ENCODE measurements at regions not wholly inside any gene's neighbourhood (a gene's known extent, or its start where the extent isn't known, plus 50 kb on each side); places are given as distances from the start of the nearest gene placed in this dataset.
"Not testable (repeated sequence)": the region's sequence is repeated elsewhere in the genome, so short reads cannot be mapped to it uniquely, and the experiment has no call there.

- not testable (repeated sequence) for DNase-seq
Observed at GRCh38 chr17:33579740-33580139, 286.6 kb upstream of the ASIC2 start.

- no peak for DNase-seq
Observed at GRCh38 chr17:33580215-33580614, 287.1 kb upstream of the ASIC2 start.

GRCh38 chr17:33582661-33583060 is 289.6 kb upstream of the ASIC2 start:
- no peak for DNase-seq

GRCh38 chr17:33583518-33584417 is 290.7 kb upstream of the ASIC2 start:
- DNase-seq = no peak

GRCh38 chr17:33593991-33594390 is 300.9 kb upstream of the ASIC2 start:
- no peak for DNase-seq

GRCh38 chr17:33595828-33596227 is 302.7 kb upstream of the ASIC2 start:
- no peak for DNase-seq

GRCh38 chr17:33596899-33597298 is 303.8 kb upstream of the ASIC2 start:
- DNase-seq = no peak

GRCh38 chr17:33598797-33599196 is 305.7 kb upstream of the ASIC2 start:
- no peak for DNase-seq

- no peak for DNase-seq
Observed at GRCh38 chr17:33602981-33603380, 309.9 kb upstream of the ASIC2 start.

GRCh38 chr17:33603789-33604188 is 310.7 kb upstream of the ASIC2 start:
- DNase-seq = no peak

- DNase-seq = no peak
Observed at GRCh38 chr17:33611532-33611931, 318.4 kb upstream of the ASIC2 start.

GRCh38 chr17:33615861-33616260 is 322.8 kb upstream of the ASIC2 start:
- no peak for DNase-seq

- no peak for DNase-seq
Observed at GRCh38 chr17:33623841-33624240, 330.7 kb upstream of the ASIC2 start.

GRCh38 chr17:33628500-33629346 is 335.6 kb upstream of the ASIC2 start:
- no peak for DNase-seq

GRCh38 chr17:33633446-33633845 is 340.4 kb upstream of the ASIC2 start:
- DNase-seq = no peak

- DNase-seq = no peak
Observed at GRCh38 chr17:33637534-33637933, 344.4 kb upstream of the ASIC2 start.

- no peak for DNase-seq
Observed at GRCh38 chr17:33639103-33639880, 346.2 kb upstream of the ASIC2 start.

GRCh38 chr17:33640629-33641028 is 347.5 kb upstream of the ASIC2 start:
- DNase-seq = no peak

- no peak for DNase-seq
Observed at GRCh38 chr17:33642002-33642401, 348.9 kb upstream of the ASIC2 start.

- DNase-seq = no peak
Observed at GRCh38 chr17:33647956-33648355, 354.9 kb upstream of the ASIC2 start.

GRCh38 chr17:33650304-33650703 is 357.2 kb upstream of the ASIC2 start:
- DNase-seq = no peak

GRCh38 chr17:33651686-33652085 is 358.6 kb upstream of the ASIC2 start:
- no peak for DNase-seq

- DNase-seq = no peak
Observed at GRCh38 chr17:33652731-33653398, 359.8 kb upstream of the ASIC2 start.

Measured in NCI-H2081 treated with DMSO at 0.1 percent for 48 hours (cell line).